Epithelial cell of proximal tubule (primary cell): ENCODE measurements at regions not wholly inside any gene's neighbourhood (a gene's known extent, or its start where the extent isn't known, plus 50 kb on each side); places are given as distances from the start of the nearest gene placed in this dataset.

ENCODE experiments used
- DNase-seq: peaks from one replicate; pipeline ENCODE4 v3.0.0-alpha.2; 2011; ENCODE audit warnings: low read depth
- H3K4me3 ChIP-seq: 2 replicates; pipeline ENCODE4 v1.5.1; 2011; ENCODE audit warnings: low read depth, mild to moderate bottlenecking, low read length
- TF ChIP-seq, protein P1 (sequence below): conservative IDR thresholded peaks from 2 replicates; pipeline ENCODE4 v1.5.1; 2012; ENCODE audit warnings: low read depth, mild to moderate bottlenecking, low read length

GRCh38 chr9:27732494-27732893 lies 159.2 kb upstream of the C9orf72 start:
- TF ChIP-seq, protein P1, sequence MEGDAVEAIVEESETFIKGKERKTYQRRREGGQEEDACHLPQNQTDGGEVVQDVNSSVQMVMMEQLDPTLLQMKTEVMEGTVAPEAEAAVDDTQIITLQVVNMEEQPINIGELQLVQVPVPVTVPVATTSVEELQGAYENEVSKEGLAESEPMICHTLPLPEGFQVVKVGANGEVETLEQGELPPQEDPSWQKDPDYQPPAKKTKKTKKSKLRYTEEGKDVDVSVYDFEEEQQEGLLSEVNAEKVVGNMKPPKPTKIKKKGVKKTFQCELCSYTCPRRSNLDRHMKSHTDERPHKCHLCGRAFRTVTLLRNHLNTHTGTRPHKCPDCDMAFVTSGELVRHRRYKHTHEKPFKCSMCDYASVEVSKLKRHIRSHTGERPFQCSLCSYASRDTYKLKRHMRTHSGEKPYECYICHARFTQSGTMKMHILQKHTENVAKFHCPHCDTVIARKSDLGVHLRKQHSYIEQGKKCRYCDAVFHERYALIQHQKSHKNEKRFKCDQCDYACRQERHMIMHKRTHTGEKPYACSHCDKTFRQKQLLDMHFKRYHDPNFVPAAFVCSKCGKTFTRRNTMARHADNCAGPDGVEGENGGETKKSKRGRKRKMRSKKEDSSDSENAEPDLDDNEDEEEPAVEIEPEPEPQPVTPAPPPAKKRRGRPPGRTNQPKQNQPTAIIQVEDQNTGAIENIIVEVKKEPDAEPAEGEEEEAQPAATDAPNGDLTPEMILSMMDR: no peak
- no peak overlapping the region for H3K4me3 ChIP-seq
- DNase-seq: no peak

- no peak overlapping the region for H3K4me3 ChIP-seq
- TF ChIP-seq, protein P1: no peak
- no peak for DNase-seq
These were observed 170.2 kb upstream of the C9orf72 start for GRCh38 chr9:27743490-27743889.

DNA sequence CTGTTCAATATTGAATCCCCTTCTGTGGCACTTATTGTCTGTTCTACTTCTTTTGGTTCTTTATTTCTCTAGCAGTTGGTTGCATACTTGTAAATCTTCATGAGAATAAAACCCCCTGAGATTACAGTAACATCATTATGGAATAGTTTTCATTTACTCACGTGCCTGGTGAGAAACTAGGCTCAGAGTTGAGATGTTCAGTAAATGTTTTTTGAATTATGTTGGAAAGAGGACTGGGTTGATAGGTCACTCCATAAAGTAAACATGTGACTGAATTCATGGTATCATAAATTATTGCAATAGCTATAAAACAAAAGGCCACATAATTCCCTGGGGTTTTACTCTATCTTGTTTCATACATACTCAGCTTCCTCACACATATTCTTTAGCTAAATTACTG lies 174.2 kb upstream of the C9orf72 start:
- TF ChIP-seq, protein P1: no peak
- DNase-seq: no peak

GRCh38 chr9:27749838-27750237 lies 176.6 kb upstream of the C9orf72 start:
- TF ChIP-seq, protein P1: no peak
- no peak for DNase-seq
- no peak overlapping the region for H3K4me3 ChIP-seq

More for the DNA sequence above, 174.2 kb upstream of the C9orf72 start:
- H3K4me3 ChIP-seq: no peak overlapping the region

DNA sequence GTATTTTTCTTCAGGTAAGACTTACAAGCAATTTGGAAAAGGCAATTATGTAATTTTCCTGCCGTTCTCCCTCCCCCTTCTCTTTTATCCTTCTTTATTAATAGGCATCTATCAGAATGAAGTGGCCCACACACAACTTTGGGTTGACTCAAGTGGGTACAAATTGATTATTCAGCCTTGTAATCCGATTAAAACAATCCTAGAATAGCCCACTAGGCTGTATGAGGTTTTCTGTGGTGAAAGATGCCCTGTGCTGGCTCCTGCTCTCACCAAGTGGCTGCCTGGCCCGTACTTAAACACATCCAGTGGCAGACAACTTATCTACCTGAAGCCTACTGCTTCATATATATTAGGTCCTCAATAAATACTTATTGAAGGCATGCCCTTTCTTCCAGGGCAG lies 177.3 kb upstream of the C9orf72 start:
- TF ChIP-seq, protein P1: no peak
- no peak overlapping the region for H3K4me3 ChIP-seq
- DNase-seq: no peak

DNA sequence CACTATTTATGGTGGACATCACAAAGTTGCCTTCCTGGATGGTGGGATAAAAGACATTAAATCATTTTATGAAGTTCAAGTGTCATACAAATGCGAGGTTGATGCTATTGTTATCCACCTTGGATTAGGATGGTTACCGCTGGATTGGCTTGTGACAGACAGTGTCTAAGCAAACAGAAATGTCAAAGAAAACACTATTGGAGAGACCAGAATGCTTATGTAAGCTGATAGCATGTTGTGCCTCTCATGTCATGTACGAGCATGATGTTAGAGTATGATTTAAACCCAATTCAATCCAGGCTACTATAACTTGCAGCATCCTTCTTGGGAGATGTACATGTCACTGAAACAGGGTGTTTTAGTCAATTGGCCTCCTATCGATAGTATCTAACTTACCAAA lies 178.8 kb upstream of the C9orf72 start:
- TF ChIP-seq, protein P1: no peak

GRCh38 chr9:27755846-27756245 lies 182.6 kb upstream of the C9orf72 start:
- TF ChIP-seq, protein P1: no peak
- H3K4me3 ChIP-seq: no peak overlapping the region
- no peak for DNase-seq

More for the DNA sequence above, 178.8 kb upstream of the C9orf72 start:
- no peak for DNase-seq
- no peak overlapping the region for H3K4me3 ChIP-seq
